A549 (cell line): ENCODE measurements at regions not wholly inside any gene's neighbourhood (a gene's known extent, or its start where the extent isn't known, plus 50 kb on each side); places are given as distances from the start of the nearest gene placed in this dataset.

Experiments used
- JUN ChIP-seq, 2 experiments: fragments of >200 bp; sonication (Bioruptor Twin); formaldehyde crosslinking; IDR thresholded peaks; 2 replicates in 1 of 2; 3 replicates in 1 of 2; pipeline ENCODE4 v1.6.1; 2016 to 2017
- TF ChIP-seq, protein P1 (sequence below): fragments of >200 bp; sonication (Bioruptor Twin); formaldehyde crosslinking; IDR thresholded peaks from 3 replicates; pipeline ENCODE4 v1.5.1; 2016

DNA sequence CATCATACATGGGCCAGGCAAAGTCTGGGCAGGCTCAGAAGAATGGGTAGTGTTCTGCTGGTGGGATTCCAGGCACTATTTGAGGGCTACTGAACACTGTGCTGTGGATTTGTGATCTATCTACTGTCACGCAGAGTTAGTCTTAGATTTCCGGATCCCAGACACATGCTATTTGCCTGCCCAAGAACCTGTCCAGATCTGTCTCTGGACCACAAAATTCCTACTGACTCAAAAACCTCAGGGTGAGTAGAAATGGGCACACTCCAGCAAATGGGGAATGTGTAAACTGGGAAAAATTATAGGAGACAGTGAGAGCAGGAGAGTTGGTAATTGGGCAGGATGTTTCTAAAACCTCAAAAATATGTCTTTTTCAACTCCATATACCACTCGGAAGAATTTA lies 129.9 kb downstream of the GALC start:
- TF ChIP-seq, protein P1, sequence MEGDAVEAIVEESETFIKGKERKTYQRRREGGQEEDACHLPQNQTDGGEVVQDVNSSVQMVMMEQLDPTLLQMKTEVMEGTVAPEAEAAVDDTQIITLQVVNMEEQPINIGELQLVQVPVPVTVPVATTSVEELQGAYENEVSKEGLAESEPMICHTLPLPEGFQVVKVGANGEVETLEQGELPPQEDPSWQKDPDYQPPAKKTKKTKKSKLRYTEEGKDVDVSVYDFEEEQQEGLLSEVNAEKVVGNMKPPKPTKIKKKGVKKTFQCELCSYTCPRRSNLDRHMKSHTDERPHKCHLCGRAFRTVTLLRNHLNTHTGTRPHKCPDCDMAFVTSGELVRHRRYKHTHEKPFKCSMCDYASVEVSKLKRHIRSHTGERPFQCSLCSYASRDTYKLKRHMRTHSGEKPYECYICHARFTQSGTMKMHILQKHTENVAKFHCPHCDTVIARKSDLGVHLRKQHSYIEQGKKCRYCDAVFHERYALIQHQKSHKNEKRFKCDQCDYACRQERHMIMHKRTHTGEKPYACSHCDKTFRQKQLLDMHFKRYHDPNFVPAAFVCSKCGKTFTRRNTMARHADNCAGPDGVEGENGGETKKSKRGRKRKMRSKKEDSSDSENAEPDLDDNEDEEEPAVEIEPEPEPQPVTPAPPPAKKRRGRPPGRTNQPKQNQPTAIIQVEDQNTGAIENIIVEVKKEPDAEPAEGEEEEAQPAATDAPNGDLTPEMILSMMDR, result no peak
- no peak for TF ChIP-seq JUN (IDR thresholded peaks at IDR 0.05)
